Subcutaneous abdominal adipose tissue (tissue), 5 donors: ENCODE measurements at regions not wholly inside any gene's neighbourhood (a gene's known extent, or its start where the extent isn't known, plus 50 kb on each side); places are given as distances from the start of the nearest gene placed in this dataset.
"Not testable (repeated sequence)": the region's sequence is repeated elsewhere in the genome, so short reads cannot be mapped to it uniquely, and the experiment has no call there.

Experiments used
- H3K27ac ChIP-seq: one replicate; pipeline ENCODE4 v1.7.0; 2013; ENCODE audit warnings: low read depth, mild to moderate bottlenecking, inconsistent platforms, low read length, moderate library complexity
- H3K27me3 ChIP-seq, 5 donors: one replicate each; pipeline ENCODE4 v1.7.0; 2013; ENCODE audit warnings: low read length in 5 of 5, inconsistent platforms in 1 of 5; ENCODE audit not compliant: control insufficient read depth in 5 of 5, insufficient read depth in 4 of 5
- H3K36me3 ChIP-seq, 5 donors: one replicate each; pipeline ENCODE4 v1.7.0; 2013; ENCODE audit warnings: low read length in 5 of 5; ENCODE audit not compliant: control insufficient read depth in 5 of 5, insufficient read depth in 5 of 5
- H3K4me1 ChIP-seq, 5 donors: one replicate each; pipeline ENCODE4 v1.7.0; 2013; ENCODE audit warnings: low read length in 5 of 5, mild to moderate bottlenecking in 3 of 5, moderate library complexity in 1 of 5; ENCODE audit not compliant: control insufficient read depth in 5 of 5, insufficient read depth in 5 of 5
- H3K4me3 ChIP-seq, 5 donors: one replicate each; pipeline ENCODE4 v1.7.0; 2013; ENCODE audit warnings: low read length in 5 of 5, low read depth in 1 of 5
- H3K9ac ChIP-seq, 5 donors: one replicate each; pipeline ENCODE4 v1.7.0; 2013; ENCODE audit warnings: low read length in 5 of 5, mild to moderate bottlenecking in 4 of 5, moderate library complexity in 3 of 5
- H3K9me3 ChIP-seq, 5 donors: one replicate each; pipeline ENCODE4 v1.7.0; 2013; ENCODE audit warnings: low read length in 5 of 5; ENCODE audit not compliant: control insufficient read depth in 5 of 5
- donor health status: healthy.
- donor health status: healthy.
- donor health status: healthy.
- donor health status: healthy.
- donor health status: healthy.

GRCh38 chr3:151675858-151676615, 57.7 kb upstream of the AADACL2 start:
- H3K27me3 ChIP-seq = no peaks in the 10 kb centered on the region
- H3K27ac ChIP-seq = no peak overlapping the region
- H3K36me3 ChIP-seq = no peaks in the 10 kb centered on the region
- peaks cover 0 to 8% (median 0%) of the 10 kb centered on the region in 5 donors for H3K9me3 ChIP-seq
- H3K9ac ChIP-seq = no peak overlapping the region
- no peak overlapping the region for H3K4me3 ChIP-seq
- peaks cover 0 to 2% (median 0%) of the 10 kb centered on the region in 5 donors for H3K4me1 ChIP-seq

GRCh38 chr3:151673974-151674373, 59.8 kb upstream of the AADACL2 start:
- Histone ChIP-seq H3K27me3 (no peaks in the 10 kb centered on the region), H3K9me3 (peaks cover 0 to 19% (median 0%) of the 10 kb centered on the region in 5 donors), H3K9ac (no peak overlapping the region), H3K36me3 (no peaks in the 10 kb centered on the region), H3K27ac (no peak overlapping the region), H3K4me3 (no peak overlapping the region), H3K4me1 (peaks cover 0 to 2% (median 0%) of the 10 kb centered on the region in 5 donors)

GRCh38 chr3:151667762-151668161, 66.0 kb upstream of the AADACL2 start:
- not testable (repeated sequence) for H3K27me3 ChIP-seq, H3K4me1 ChIP-seq, H3K9ac ChIP-seq, H3K27ac ChIP-seq, H3K4me3 ChIP-seq, H3K36me3 ChIP-seq
- peaks cover 0 to 17% (median 0%) of the 10 kb centered on the region in 5 donors for H3K9me3 ChIP-seq

- Histone ChIP-seq H3K27ac (no peak overlapping the region), H3K9ac (no peak overlapping the region), H3K9me3 (no peaks in the 10 kb centered on the region), H3K4me1 (peaks cover 0 to 8% (median 0%) of the 10 kb centered on the region in 5 donors), H3K4me3 (no peak overlapping the region), H3K36me3 (no peaks in the 10 kb centered on the region), H3K27me3 (no peaks in the 10 kb centered on the region)
These were observed 72.8 kb upstream of the AADACL2 start for GRCh38 chr3:151660885-151661284.

- no peaks in the 10 kb centered on the region for H3K27me3 ChIP-seq
- no peak overlapping the region for H3K9ac ChIP-seq
- H3K4me1 ChIP-seq = peaks cover 0 to 11% (median 0%) of the 10 kb centered on the region in 5 donors
- no peak overlapping the region for H3K27ac ChIP-seq
- no peak overlapping the region for H3K4me3 ChIP-seq
- no peaks in the 10 kb centered on the region for H3K36me3 ChIP-seq
- no peaks in the 10 kb centered on the region for H3K9me3 ChIP-seq
These were observed 88.7 kb upstream of the AADACL2 start for GRCh38 chr3:151644986-151645385.

GRCh38 chr3:151644020-151644620, 89.6 kb upstream of the AADACL2 start:
- Histone ChIP-seq H3K36me3 (no peaks in the 10 kb centered on the region), H3K27ac (no peak overlapping the region), H3K27me3 (no peaks in the 10 kb centered on the region), H3K4me3 (no peak overlapping the region), H3K9me3 (no peaks in the 10 kb centered on the region), H3K9ac (no peak overlapping the region), H3K4me1 (peaks cover 0 to 13% (median 6%) of the 10 kb centered on the region in 5 donors)

GRCh38 chr3:151639418-151639740, 94.3 kb upstream of the AADACL2 start:
- no peaks in the 10 kb centered on the region for H3K27me3 ChIP-seq
- no peak overlapping the region for H3K27ac ChIP-seq
- no peak overlapping the region for H3K9ac ChIP-seq
- H3K4me3 ChIP-seq = no peak overlapping the region
- no peaks in the 10 kb centered on the region for H3K9me3 ChIP-seq
- peaks cover 0 to 9% (median 8%) of the 10 kb centered on the region in 5 donors for H3K4me1 ChIP-seq
- H3K36me3 ChIP-seq = no peaks in the 10 kb centered on the region

GRCh38 chr3:151638555-151639417, 94.9 kb upstream of the AADACL2 start:
- Histone ChIP-seq H3K36me3 (no peaks in the 10 kb centered on the region), H3K27ac (no peak overlapping the region)

GRCh38 chr3:151635905-151636304, 97.8 kb upstream of the AADACL2 start:
- H3K9me3 ChIP-seq = no peaks in the 10 kb centered on the region
- no peak overlapping the region for H3K9ac ChIP-seq
- H3K27me3 ChIP-seq = no peaks in the 10 kb centered on the region
- H3K4me1 ChIP-seq = peaks cover 0 to 16% (median 11%) of the 10 kb centered on the region in 5 donors
- H3K36me3 ChIP-seq = no peaks in the 10 kb centered on the region
- H3K27ac ChIP-seq = no peak overlapping the region
- no peak overlapping the region for H3K4me3 ChIP-seq

More at GRCh38 chr3:151638555-151639417, 94.9 kb upstream of the AADACL2 start:
- H3K9ac ChIP-seq = no peak overlapping the region
- H3K4me3 ChIP-seq = no peak overlapping the region
- H3K27me3 ChIP-seq = no peaks in the 10 kb centered on the region
- H3K4me1 ChIP-seq = peaks cover 0 to 9% (median 5%) of the 10 kb centered on the region in 5 donors
- no peaks in the 10 kb centered on the region for H3K9me3 ChIP-seq

GRCh38 chr3:151631946-151632345, 101.8 kb upstream of the AADACL2 start:
- Histone ChIP-seq H3K4me3 (no peak overlapping the region), H3K4me1 (peaks cover 0 to 10% (median 3%) of the 10 kb centered on the region in 5 donors), H3K27ac (no peak overlapping the region), H3K27me3 (no peaks in the 10 kb centered on the region), H3K9me3 (no peaks in the 10 kb centered on the region), H3K9ac (no peak overlapping the region), H3K36me3 (no peaks in the 10 kb centered on the region)
